Endothelial cell of umbilical vein (primary cell): ENCODE measurements at regions not wholly inside any gene's neighbourhood (a gene's known extent, or its start where the extent isn't known, plus 50 kb on each side); places are given as distances from the start of the nearest gene placed in this dataset.

Source experiments
- BruUV-seq: library from RNA; stranded (reverse); fragments of 400-500 nt; replicated peaks from 2 replicates; lab custom pipeline; 2021; lab: Mats Ljungman, UMichigan
- CTCF ChIA-PET: fragments of 300-600, 350-600 bp; sonication (Branson Sonifier 250); formaldehyde crosslinking; loops from one replicate; lab custom pipeline; 2021; ENCODE audit warnings: antibody characterized with exemption, inconsistent platforms; lab: Charles Lee
- POLR2A ChIA-PET: fragments of 300-600, 350-600 bp; sonication (Branson Sonifier 250); formaldehyde crosslinking; loops from one replicate; lab custom pipeline; 2021; ENCODE audit warnings: antibody characterized with exemption, inconsistent platforms; lab: Charles Lee
- DNase-seq: peaks from one replicate; pipeline ENCODE4 v3.0.0-alpha.2; 2011; ENCODE audit warnings: low read depth, low spot score
- FAIRE-seq: peaks from 2 replicates; lab custom pipeline; 2011; peaks lifted over from hg19 to GRCh38; lab: Jason Lieb, UNC
- H2AFZ ChIP-seq: 2 replicates; pipeline ENCODE4 v1.6.0; 2012; ENCODE audit warnings: low read depth, low read length, control low read depth, inconsistent platforms
- H3K27ac ChIP-seq: 2 replicates; pipeline ENCODE4 v1.5.1; 2011; ENCODE audit warnings: low read depth, mild to moderate bottlenecking, control low read depth, low read length, moderate library complexity; ENCODE audit not compliant: insufficient read depth
- H3K27me3 ChIP-seq, 2 experiments: 2 replicates each; pipeline versions ENCODE4 v1.6.0 to v1.6.1; 2011; ENCODE audit warnings: low read length in 2 of 2, mixed read lengths in 1 of 2; ENCODE audit not compliant: control insufficient read depth in 2 of 2, insufficient read depth in 2 of 2
- H3K36me3 ChIP-seq, 2 experiments: 2 replicates in 1 of 2; 3 replicates in 1 of 2; pipeline ENCODE4 v1.5.1; 2011; ENCODE audit warnings: low read length in 2 of 2, mild to moderate bottlenecking in 1 of 2, moderate library complexity in 1 of 2; ENCODE audit not compliant: control insufficient read depth in 2 of 2, insufficient read depth in 2 of 2; ENCODE audit errors: extremely low read depth in 1 of 2
- H3K4me1 ChIP-seq: 3 replicates; pipeline ENCODE4 v1.5.1; 2011; ENCODE audit warnings: mild to moderate bottlenecking, low read length; ENCODE audit not compliant: control insufficient read depth, insufficient read depth; ENCODE audit errors: extremely low read depth
- H3K4me2 ChIP-seq: 2 replicates; pipeline ENCODE4 v1.6.1; 2011; ENCODE audit warnings: low read length, control low read depth, mixed read lengths; ENCODE audit not compliant: insufficient read depth
- H3K4me3 ChIP-seq, 3 experiments: fragments of 200-600 bp in 1 of 3; sonication (generic), shearing (Covaris generic) in 1 of 3; replicated peaks in 1 of 3; 2 replicates each; pipeline ENCODE4 v1.5.1; 2011 to 2016; ENCODE audit warnings: control low read depth in 3 of 3, low read length in 3 of 3, mild to moderate bottlenecking in 2 of 3, inconsistent platforms in 1 of 3, low read depth in 1 of 3, moderate library complexity in 1 of 3; ENCODE audit not compliant: insufficient read depth in 1 of 3
- H3K79me2 ChIP-seq: 2 replicates; pipeline ENCODE4 v1.6.0; 2012; ENCODE audit warnings: low read length, inconsistent platforms; ENCODE audit not compliant: control insufficient read depth, insufficient read depth
- H3K9ac ChIP-seq: replicated peaks from 2 replicates; pipeline ENCODE3; 2011; ENCODE audit warnings: low read length, control low read depth; ENCODE audit not compliant: insufficient read depth; ENCODE audit errors: extremely low read depth
- H3K9me1 ChIP-seq: replicated peaks from 3 replicates; pipeline ENCODE4 v1.6.0; 2011; ENCODE audit warnings: mild to moderate bottlenecking, low read length; ENCODE audit not compliant: control insufficient read depth, insufficient read depth; ENCODE audit errors: extremely low read depth
- H3K9me3 ChIP-seq: replicated peaks from 2 replicates; pipeline ENCODE4 v1.5.1; 2012; ENCODE audit warnings: low read length, inconsistent platforms; ENCODE audit not compliant: control insufficient read depth, insufficient read depth
- H4K20me1 ChIP-seq: replicated peaks from 2 replicates; pipeline ENCODE3; 2011; ENCODE audit warnings: mild to moderate bottlenecking, low read length; ENCODE audit not compliant: control insufficient read depth, insufficient read depth; ENCODE audit errors: extremely low read depth
- CTCF ChIP-seq, 2 donors: IDR thresholded peaks; 1 replicate in 1 of 2; 2 replicates in 1 of 2; pipeline ENCODE4 v1.5.1; 2011; ENCODE audit warnings: low read length in 2 of 2, mild to moderate bottlenecking in 2 of 2, moderate library complexity in 2 of 2, control low read depth in 1 of 2, inconsistent platforms in 1 of 2, low read depth in 1 of 2; ENCODE audit not compliant: insufficient read depth in 1 of 2; ENCODE audit errors: extremely low read depth in 1 of 2
- EZH2 ChIP-seq: IDR thresholded peaks from 2 replicates; pipeline ENCODE4 v1.6.1; 2012; ENCODE audit warnings: borderline replicate concordance, low read depth, mild to moderate bottlenecking, moderate library complexity, low read length, inconsistent platforms; ENCODE audit not compliant: severe bottlenecking
- FOS ChIP-seq: IDR thresholded peaks from 2 replicates; pipeline ENCODE4 v1.6.1; 2011; ENCODE audit warnings: mild to moderate bottlenecking, low read length, moderate library complexity, borderline replicate concordance; ENCODE audit not compliant: insufficient read depth
- GATA2 ChIP-seq: IDR thresholded peaks from 2 replicates; pipeline ENCODE4 v1.7.0; 2011; ENCODE audit warnings: low read depth, mild to moderate bottlenecking, moderate library complexity, mixed read lengths, low read length; ENCODE audit not compliant: insufficient read length, insufficient read depth
- JUN ChIP-seq: IDR thresholded peaks from 2 replicates; pipeline ENCODE4 v1.6.1; 2011; ENCODE audit warnings: borderline replicate concordance, low read depth; ENCODE audit not compliant: insufficient read length, insufficient read depth
- MYC ChIP-seq: IDR thresholded peaks from one replicate; pipeline ENCODE4 v1.6.1; 2011; ENCODE audit warnings: mild to moderate bottlenecking, low read depth, low read length
- POLR2A ChIP-seq: IDR thresholded peaks from 2 replicates; pipeline ENCODE4 v1.6.1; 2012; ENCODE audit warnings: low read depth, mild to moderate bottlenecking, control low read depth, low read length
- POLR2AphosphoS5 ChIP-seq: IDR thresholded peaks from 2 replicates; pipeline ENCODE4 v1.6.1; 2012; ENCODE audit warnings: low read depth, mild to moderate bottlenecking, control low read depth, low read length, moderate library complexity; ENCODE audit not compliant: insufficient read depth
- dilution Hi-C: fragments of 300-500 bp; cut with MboI; formaldehyde crosslinking; loops from one replicate; pipeline ENCODE4 v1.15.0; 2019; ENCODE audit warnings: low sequenced_read_pairs; ENCODE audit not compliant: extremely low pct_ligation_motif_present
- intact Hi-C: fragments of 100-400 bp; cut with micrococcal nuclease; formaldehyde crosslinking; loops from one replicate; pipeline ENCODE4 v1.10.0; 2022
- TF ChIP-seq, protein P1 (sequence below): IDR thresholded peaks from 2 replicates; pipeline ENCODE4 v1.6.1; 2011; ENCODE audit not compliant: insufficient read depth, insufficient read length

DNA sequence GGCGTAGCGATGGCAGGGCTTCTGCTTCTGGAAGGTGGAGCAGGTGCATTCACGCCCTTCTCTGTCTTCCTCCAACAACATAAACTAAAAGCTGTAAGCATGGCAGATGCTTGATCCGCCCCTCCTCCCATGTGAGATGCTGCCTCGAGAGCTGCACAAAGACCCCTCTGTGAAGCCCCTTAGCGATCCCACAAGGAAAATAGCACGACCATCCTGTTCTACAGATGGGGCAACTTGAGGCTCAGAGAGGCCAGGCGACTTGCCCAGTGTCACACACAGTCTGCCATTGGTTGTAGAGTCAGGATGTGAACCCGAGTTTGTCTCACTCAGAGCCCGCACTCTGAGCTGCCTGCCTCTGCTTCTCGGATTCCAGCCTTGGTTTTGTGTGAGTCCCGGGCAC lies 144.4 kb downstream of the SCARB1 start:
- Histone ChIP-seq H3K27me3 (no peaks in the 10 kb centered on the region), H3K79me2 (no peaks in the 10 kb centered on the region), H2AFZ (no peak overlapping the region), H4K20me1 (no peaks in the 10 kb centered on the region), H3K9me3 (no peaks in the 10 kb centered on the region), H3K4me3 (no peak overlapping the region), H3K27ac (no peak overlapping the region), H3K4me1 (peaks cover 30% of the 10 kb centered on the region), H3K4me2 (no peak overlapping the region), H3K9me1 (no peaks in the 10 kb centered on the region), H3K36me3 (no peaks in the 10 kb centered on the region), H3K9ac (no peak overlapping the region)
- TF ChIP-seq GATA2 = no peak
- TF ChIP-seq MYC = no peak
- no peak for TF ChIP-seq CTCF (IDR thresholded peaks at IDR 0.05; ENCODE audit: extremely low read depth in 1 of 2, insufficient read depth in 1 of 2, low read depth in 1 of 2, low read length in 2 of 2)
- TF ChIP-seq EZH2 = no peak
- TF ChIP-seq, protein P1, sequence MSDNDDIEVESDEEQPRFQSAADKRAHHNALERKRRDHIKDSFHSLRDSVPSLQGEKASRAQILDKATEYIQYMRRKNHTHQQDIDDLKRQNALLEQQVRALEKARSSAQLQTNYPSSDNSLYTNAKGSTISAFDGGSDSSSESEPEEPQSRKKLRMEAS = no peak
- no peak for TF ChIP-seq FOS
- TF ChIP-seq POLR2AphosphoS5 = no peak
- TF ChIP-seq POLR2A = no peak
- no peak for TF ChIP-seq JUN
- DNase-seq (no peak), FAIRE-seq (peak; percentile 28)
- dilution Hi-C loops (no loop called here), intact Hi-C loops (no loop called here)
- BruUV-seq = no TSS peak
- ChIA-PET POLR2A (interaction anchor here (1.9 kb wide), 1 partner anchor 27 kb away, joined by 5 read pairs; no protein-coding TSS in a partner anchor), CTCF (interaction anchor here (0.8 kb wide), 1 partner anchor 25 kb away, joined by 3 read pairs; no protein-coding TSS in a partner anchor)
